ENCODE measurements at regions not wholly inside any gene's neighbourhood (a gene's known extent, or its start where the extent isn't known, plus 50 kb on each side); places are given as distances from the start of the nearest gene placed in this dataset.
A peak's percentile ranks its signal among the peaks of the same experiment; 100 is the strongest.

DNA sequence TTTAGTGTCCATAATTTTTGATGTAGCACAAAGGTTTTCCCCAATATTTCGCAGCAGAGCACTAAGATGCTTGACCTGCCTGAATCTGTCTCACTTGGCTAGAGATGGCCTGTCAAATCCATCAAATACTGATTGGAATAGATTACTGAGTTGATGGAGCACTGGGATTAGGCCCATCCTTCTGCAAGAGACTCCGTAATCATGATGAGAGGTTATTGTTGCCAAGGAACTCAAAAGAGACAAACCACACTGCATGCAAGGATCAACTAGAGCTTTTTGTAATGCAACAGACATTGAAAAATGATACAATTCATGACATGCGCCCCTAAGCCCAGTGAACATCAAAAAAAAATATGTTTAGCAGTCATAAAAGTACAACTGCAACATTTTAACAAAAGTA is 585.3 kb upstream of the GRAMD2B start:
- no peak overlapping the region for H3K4me3 ChIP-seq (ENCODE audit: low read depth, low read length)
- TF ChIP-seq, protein P1, sequence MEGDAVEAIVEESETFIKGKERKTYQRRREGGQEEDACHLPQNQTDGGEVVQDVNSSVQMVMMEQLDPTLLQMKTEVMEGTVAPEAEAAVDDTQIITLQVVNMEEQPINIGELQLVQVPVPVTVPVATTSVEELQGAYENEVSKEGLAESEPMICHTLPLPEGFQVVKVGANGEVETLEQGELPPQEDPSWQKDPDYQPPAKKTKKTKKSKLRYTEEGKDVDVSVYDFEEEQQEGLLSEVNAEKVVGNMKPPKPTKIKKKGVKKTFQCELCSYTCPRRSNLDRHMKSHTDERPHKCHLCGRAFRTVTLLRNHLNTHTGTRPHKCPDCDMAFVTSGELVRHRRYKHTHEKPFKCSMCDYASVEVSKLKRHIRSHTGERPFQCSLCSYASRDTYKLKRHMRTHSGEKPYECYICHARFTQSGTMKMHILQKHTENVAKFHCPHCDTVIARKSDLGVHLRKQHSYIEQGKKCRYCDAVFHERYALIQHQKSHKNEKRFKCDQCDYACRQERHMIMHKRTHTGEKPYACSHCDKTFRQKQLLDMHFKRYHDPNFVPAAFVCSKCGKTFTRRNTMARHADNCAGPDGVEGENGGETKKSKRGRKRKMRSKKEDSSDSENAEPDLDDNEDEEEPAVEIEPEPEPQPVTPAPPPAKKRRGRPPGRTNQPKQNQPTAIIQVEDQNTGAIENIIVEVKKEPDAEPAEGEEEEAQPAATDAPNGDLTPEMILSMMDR (conservative IDR thresholded peaks at IDR 0.05; ENCODE audit: low read depth, low read length) = no peak
- no peak for DNase-seq (ENCODE audit: low read depth)

DNA sequence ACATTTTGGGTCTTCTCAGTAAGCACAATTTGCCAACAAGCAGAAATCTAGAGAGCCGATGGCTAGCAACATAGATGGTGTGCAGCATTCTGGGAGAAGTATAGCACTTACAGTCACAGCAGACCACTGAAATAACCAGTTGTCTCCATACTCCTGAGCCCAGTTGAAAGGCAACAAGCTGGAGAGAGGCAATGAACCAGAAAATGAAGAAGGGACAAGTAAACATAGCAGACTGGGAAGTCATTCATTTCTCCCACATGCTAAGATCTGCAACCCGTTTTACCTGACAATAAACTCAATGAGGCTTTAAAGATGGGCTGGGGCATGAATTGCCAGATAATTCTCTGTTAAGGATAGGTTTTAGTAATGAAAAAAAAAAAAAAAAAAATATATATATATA is 575.6 kb upstream of the GRAMD2B start:
- TF ChIP-seq, protein P1 (conservative IDR thresholded peaks at IDR 0.05; ENCODE audit: low read depth, low read length) = no peak
- peak; percentile 20 for DNase-seq (ENCODE audit: low read depth)
- no peak overlapping the region for H3K4me3 ChIP-seq (ENCODE audit: low read depth, low read length)

DNA sequence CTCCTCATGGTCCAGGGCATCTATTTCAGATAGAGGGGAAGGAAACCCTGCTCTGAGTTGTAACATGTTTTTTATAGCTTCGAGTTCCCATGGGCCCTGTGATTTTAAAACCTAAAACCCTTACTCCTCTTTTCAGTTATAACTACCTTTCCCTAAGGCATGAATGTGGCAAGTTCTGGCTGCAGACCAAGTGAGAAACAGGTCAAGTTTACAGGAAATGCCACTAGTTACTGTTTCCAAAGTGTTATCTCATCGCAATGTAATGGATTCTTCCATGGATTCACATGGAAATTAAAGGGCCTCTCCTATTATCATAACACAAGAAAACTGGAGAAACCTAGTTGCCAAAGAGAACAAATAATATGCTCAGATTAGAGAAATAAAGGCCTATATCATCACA is 574.5 kb upstream of the GRAMD2B start:
- peak; percentile 45 for DNase-seq (ENCODE audit: low read depth)
- H3K4me3 ChIP-seq (ENCODE audit: low read depth, low read length) = no peak overlapping the region
- TF ChIP-seq, protein P1 (conservative IDR thresholded peaks at IDR 0.05; ENCODE audit: low read depth, low read length) = no peak

DNA sequence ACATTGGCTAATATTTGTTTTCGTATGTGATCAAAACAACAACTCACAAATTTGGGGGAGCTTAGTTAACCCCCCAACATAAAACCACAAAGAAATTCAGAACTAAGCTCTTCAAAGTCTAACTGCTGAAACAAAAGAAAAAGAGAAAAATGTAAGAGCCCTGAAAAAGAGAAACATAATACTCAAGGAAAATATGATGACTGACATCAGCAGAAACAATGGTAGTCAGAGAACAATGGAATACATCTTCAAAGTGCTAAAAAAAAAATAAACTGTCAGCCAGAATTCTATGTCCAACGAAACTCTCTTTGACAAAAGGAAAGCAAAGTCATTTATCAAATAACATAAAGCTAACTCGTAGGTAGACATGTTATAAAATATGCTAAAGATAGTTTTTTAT is 566.3 kb upstream of the GRAMD2B start:
- TF ChIP-seq, protein P1 (conservative IDR thresholded peaks at IDR 0.05; ENCODE audit: low read depth, low read length) = no peak
- H3K4me3 ChIP-seq (ENCODE audit: low read depth, low read length) = no peak overlapping the region
- DNase-seq (ENCODE audit: low read depth) = no peak

DNA sequence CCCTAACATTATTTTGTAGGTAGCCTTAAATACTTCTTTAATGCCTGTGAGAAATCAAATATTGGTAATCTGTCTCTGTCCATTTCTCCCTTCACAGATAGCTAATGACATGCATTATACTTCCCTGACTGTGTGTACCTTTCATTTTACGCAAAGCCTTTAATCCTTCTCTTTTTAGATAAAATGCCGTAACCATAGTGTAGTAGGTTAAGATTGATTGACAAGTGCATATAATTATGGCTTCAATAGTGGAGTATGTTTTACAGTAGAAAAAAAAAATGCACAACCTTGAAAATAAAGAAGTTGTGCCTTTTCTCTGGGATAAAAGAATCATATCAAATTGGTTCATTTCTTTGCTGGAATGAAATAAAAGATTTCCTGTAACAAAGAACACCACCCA is 559.6 kb upstream of the GRAMD2B start:
- no peak overlapping the region for H3K4me3 ChIP-seq (ENCODE audit: low read depth, low read length)
- DNase-seq (ENCODE audit: low read depth) = no peak
- TF ChIP-seq, protein P1 (conservative IDR thresholded peaks at IDR 0.05; ENCODE audit: low read depth, low read length) = no peak

DNA sequence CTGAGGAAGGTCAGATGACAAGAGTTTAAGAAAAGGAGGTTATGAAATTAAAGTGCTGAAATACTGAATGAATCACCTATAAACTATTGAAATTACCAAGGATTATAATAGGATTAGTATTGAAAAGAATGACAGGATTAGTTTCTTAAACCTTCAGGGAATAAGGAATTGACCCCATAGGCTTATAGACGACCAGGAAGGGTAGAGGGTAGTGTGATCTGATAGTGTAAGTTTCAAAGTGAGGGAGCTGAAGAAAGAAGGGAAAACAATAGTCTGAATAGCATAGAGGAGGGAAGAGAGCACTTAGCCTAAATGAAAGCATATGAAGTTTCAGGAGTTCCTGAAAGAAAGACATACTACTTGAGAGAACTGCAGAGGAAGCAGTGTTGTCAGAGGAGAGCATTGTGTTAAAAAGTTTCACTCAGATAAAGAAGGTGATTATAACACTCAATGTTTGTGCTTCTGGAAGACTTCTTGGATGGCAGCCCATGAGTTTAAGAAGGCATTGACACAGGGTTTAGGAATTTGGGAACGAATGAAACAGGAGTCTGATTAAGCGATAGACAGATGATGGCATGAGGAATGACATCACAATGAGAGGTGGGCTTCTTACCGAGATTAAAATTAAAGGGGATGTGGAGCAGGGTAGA is 557.9 kb upstream of the GRAMD2B start:
- no peak overlapping the region for H3K4me3 ChIP-seq (ENCODE audit: low read depth, low read length)
- DNase-seq (ENCODE audit: low read depth) = no peak
- TF ChIP-seq, protein P1 (conservative IDR thresholded peaks at IDR 0.05; ENCODE audit: low read depth, low read length) = no peak

DNA sequence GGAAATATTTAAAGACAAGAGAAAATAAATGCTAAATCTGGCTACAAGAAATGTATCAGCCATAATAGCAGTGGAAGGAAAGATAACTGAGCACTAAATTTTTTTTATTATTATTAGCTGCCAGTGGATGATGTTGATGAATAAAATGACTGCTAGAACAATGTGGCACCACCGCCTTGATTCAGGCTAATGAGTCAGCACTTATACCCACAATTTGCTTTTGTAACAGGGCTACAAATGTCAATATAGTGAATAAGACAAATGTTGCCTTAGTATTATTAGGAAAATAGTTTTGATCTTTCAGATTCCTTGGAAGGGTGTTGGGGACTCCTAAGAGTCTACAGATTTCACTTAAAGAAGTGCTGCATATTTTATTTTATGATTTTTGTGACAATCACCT is 555.2 kb upstream of the GRAMD2B start:
- H3K4me3 ChIP-seq (ENCODE audit: low read depth, low read length) = no peak overlapping the region
- no peak for DNase-seq (ENCODE audit: low read depth)
- TF ChIP-seq, protein P1 (conservative IDR thresholded peaks at IDR 0.05; ENCODE audit: low read depth, low read length) = no peak
